HEK293 (cell line): ENCODE measurements at regions not wholly inside any gene's neighbourhood (a gene's known extent, or its start where the extent isn't known, plus 50 kb on each side); places are given as distances from the start of the nearest gene placed in this dataset.

Experiments
- PRDM1 ChIP-seq: fragments of 450-650 bp; formaldehyde crosslinking; IDR thresholded peaks from 2 replicates; pipeline ENCODE4; 2016; ENCODE audit warnings: missing biosample characterization, missing genetic modification characterization
- YY1 ChIP-seq: fragments of 450-650 bp; formaldehyde crosslinking; IDR thresholded peaks from 2 replicates; pipeline ENCODE4 v1.5.1; 2018; ENCODE audit warnings: missing biosample characterization, missing genetic modification characterization
- ZNF175 ChIP-seq: fragments of 450-650 bp; formaldehyde crosslinking; IDR thresholded peaks from 2 replicates; pipeline ENCODE4 v1.5.1; 2016; ENCODE audit warnings: missing biosample characterization, missing genetic modification characterization
- ZNF184 ChIP-seq: fragments of 450-650 bp; IDR thresholded peaks from 2 replicates; pipeline ENCODE4 v1.5.1; 2018; ENCODE audit warnings: missing biosample characterization, mild to moderate bottlenecking, missing genetic modification characterization
- ZNF239 ChIP-seq: fragments of 450-650 bp; formaldehyde crosslinking; IDR thresholded peaks from 2 replicates; pipeline ENCODE4 v1.5.1; 2016; ENCODE audit warnings: missing biosample characterization, missing genetic modification characterization
- ZNF274 ChIP-seq, 2 experiments: fragments of 200-500 bp in 1 of 2; fragments of 450-650 bp in 1 of 2; sonication (Bioruptor generic) in 1 of 2; formaldehyde crosslinking in 1 of 2; IDR thresholded peaks; 2 replicates each; pipeline versions ENCODE4 v1.5.1 to v1.6.1; 2014 to 2016; ENCODE audit warnings: borderline replicate concordance in 1 of 2, inconsistent platforms in 1 of 2, low read length in 1 of 2, missing biosample characterization in 1 of 2, missing genetic modification characterization in 1 of 2
- ZNF561 ChIP-seq: fragments of 450-650 bp; IDR thresholded peaks from 2 replicates; pipeline ENCODE4 v1.5.1; 2018; ENCODE audit warnings: missing biosample characterization, missing genetic modification characterization, borderline replicate concordance
- TF ChIP-seq, protein P1 (sequence below): fragments of 450-650 bp; formaldehyde crosslinking; IDR thresholded peaks from 2 replicates; pipeline ENCODE4 v1.5.1; 2016; ENCODE audit warnings: missing biosample characterization, missing genetic modification characterization
- TF ChIP-seq, protein P2 (sequence below): fragments of 450-650 bp; formaldehyde crosslinking; IDR thresholded peaks from 2 replicates; pipeline ENCODE4 v1.5.1; 2017; ENCODE audit warnings: missing biosample characterization, missing genetic modification characterization
- TF ChIP-seq, protein P3 (sequence below): fragments of 450-650 bp; formaldehyde crosslinking; IDR thresholded peaks from 2 replicates; pipeline ENCODE4 v1.5.1; 2017; ENCODE audit warnings: missing biosample characterization, mild to moderate bottlenecking, missing genetic modification characterization, moderate library complexity
- TF ChIP-seq, protein P4 (sequence below): fragments of 450-650 bp; formaldehyde crosslinking; IDR thresholded peaks from 2 replicates; pipeline ENCODE4 v1.5.1; 2016; ENCODE audit warnings: missing biosample characterization, missing genetic modification characterization
- TF ChIP-seq, protein P5 (sequence below): fragments of 450-650 bp; formaldehyde crosslinking; IDR thresholded peaks from 2 replicates; pipeline ENCODE4 v1.5.1; 2016; ENCODE audit warnings: missing biosample characterization, missing genetic modification characterization

DNA sequence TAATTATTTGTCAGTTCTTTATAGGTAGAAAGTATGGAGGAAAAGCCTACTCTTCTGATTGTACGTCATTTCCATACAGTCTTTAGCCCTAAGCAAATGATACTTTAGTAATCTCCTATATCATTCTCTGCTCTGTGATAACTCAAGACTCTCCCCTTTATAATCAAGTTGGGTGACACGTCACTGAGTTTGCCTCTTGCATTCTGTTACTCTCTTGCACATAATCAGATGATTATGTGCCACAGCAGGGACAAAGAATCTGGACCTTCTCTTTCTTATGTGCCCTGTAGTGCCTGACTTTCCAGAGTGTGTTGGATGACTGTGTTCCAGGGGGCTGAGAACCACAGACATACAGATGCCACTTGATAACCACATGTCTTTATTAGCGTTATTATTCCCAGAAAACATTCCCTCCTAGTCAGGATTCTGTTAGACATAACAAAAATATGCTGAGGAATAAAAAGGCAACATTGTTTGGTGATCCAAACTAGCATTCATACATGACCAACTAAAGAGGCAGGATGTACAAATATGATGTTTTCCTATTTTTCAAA, 116.4 kb upstream of the HGF start:
- TF ChIP-seq ZNF561 (tag by site-specific recombination) (no peak), ZNF274 (IDR thresholded peaks at IDR 0.05; ENCODE audit: low read length) (no peak), ZNF274 (tag by site-specific recombination; IDR thresholded peaks at IDR 0.05; ENCODE audit: borderline replicate concordance) (no peak), YY1 (tag by site-specific recombination) (no peak), ZNF239 (no peak), PRDM1 (tag by site-specific recombination) (no peak), ZNF175 (no peak), ZNF184 (no peak)
- TF ChIP-seq, protein P1, sequence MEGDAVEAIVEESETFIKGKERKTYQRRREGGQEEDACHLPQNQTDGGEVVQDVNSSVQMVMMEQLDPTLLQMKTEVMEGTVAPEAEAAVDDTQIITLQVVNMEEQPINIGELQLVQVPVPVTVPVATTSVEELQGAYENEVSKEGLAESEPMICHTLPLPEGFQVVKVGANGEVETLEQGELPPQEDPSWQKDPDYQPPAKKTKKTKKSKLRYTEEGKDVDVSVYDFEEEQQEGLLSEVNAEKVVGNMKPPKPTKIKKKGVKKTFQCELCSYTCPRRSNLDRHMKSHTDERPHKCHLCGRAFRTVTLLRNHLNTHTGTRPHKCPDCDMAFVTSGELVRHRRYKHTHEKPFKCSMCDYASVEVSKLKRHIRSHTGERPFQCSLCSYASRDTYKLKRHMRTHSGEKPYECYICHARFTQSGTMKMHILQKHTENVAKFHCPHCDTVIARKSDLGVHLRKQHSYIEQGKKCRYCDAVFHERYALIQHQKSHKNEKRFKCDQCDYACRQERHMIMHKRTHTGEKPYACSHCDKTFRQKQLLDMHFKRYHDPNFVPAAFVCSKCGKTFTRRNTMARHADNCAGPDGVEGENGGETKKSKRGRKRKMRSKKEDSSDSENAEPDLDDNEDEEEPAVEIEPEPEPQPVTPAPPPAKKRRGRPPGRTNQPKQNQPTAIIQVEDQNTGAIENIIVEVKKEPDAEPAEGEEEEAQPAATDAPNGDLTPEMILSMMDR (tag by site-specific recombination): no peak
- TF ChIP-seq, protein P2, sequence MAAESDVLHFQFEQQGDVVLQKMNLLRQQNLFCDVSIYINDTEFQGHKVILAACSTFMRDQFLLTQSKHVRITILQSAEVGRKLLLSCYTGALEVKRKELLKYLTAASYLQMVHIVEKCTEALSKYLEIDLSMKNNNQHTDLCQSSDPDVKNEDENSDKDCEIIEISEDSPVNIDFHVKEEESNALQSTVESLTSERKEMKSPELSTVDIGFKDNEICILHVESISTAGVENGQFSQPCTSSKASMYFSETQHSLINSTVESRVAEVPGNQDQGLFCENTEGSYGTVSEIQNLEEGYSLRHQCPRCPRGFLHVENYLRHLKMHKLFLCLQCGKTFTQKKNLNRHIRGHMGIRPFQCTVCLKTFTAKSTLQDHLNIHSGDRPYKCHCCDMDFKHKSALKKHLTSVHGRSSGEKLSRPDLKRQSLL (tag by site-specific recombination): no peak
- TF ChIP-seq, protein P3, sequence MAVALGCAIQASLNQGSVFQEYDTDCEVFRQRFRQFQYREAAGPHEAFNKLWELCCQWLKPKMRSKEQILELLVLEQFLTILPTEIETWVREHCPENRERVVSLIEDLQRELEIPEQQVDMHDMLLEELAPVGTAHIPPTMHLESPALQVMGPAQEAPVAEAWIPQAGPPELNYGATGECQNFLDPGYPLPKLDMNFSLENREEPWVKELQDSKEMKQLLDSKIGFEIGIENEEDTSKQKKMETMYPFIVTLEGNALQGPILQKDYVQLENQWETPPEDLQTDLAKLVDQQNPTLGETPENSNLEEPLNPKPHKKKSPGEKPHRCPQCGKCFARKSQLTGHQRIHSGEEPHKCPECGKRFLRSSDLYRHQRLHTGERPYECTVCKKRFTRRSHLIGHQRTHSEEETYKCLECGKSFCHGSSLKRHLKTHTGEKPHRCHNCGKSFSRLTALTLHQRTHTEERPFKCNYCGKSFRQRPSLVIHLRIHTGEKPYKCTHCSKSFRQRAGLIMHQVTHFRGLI (tag by site-specific recombination): no peak
- TF ChIP-seq, protein P4, sequence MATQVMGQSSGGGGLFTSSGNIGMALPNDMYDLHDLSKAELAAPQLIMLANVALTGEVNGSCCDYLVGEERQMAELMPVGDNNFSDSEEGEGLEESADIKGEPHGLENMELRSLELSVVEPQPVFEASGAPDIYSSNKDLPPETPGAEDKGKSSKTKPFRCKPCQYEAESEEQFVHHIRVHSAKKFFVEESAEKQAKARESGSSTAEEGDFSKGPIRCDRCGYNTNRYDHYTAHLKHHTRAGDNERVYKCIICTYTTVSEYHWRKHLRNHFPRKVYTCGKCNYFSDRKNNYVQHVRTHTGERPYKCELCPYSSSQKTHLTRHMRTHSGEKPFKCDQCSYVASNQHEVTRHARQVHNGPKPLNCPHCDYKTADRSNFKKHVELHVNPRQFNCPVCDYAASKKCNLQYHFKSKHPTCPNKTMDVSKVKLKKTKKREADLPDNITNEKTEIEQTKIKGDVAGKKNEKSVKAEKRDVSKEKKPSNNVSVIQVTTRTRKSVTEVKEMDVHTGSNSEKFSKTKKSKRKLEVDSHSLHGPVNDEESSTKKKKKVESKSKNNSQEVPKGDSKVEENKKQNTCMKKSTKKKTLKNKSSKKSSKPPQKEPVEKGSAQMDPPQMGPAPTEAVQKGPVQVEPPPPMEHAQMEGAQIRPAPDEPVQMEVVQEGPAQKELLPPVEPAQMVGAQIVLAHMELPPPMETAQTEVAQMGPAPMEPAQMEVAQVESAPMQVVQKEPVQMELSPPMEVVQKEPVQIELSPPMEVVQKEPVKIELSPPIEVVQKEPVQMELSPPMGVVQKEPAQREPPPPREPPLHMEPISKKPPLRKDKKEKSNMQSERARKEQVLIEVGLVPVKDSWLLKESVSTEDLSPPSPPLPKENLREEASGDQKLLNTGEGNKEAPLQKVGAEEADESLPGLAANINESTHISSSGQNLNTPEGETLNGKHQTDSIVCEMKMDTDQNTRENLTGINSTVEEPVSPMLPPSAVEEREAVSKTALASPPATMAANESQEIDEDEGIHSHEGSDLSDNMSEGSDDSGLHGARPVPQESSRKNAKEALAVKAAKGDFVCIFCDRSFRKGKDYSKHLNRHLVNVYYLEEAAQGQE: no peak
- TF ChIP-seq, protein P5, sequence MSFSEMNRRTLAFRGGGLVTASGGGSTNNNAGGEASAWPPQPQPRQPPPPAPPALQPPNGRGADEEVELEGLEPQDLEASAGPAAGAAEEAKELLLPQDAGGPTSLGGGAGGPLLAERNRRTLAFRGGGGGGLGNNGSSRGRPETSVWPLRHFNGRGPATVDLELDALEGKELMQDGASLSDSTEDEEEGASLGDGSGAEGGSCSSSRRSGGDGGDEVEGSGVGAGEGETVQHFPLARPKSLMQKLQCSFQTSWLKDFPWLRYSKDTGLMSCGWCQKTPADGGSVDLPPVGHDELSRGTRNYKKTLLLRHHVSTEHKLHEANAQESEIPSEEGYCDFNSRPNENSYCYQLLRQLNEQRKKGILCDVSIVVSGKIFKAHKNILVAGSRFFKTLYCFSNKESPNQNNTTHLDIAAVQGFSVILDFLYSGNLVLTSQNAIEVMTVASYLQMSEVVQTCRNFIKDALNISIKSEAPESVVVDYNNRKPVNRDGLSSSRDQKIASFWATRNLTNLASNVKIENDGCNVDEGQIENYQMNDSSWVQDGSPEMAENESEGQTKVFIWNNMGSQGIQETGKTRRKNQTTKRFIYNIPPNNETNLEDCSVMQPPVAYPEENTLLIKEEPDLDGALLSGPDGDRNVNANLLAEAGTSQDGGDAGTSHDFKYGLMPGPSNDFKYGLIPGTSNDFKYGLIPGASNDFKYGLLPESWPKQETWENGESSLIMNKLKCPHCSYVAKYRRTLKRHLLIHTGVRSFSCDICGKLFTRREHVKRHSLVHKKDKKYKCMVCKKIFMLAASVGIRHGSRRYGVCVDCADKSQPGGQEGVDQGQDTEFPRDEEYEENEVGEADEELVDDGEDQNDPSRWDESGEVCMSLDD (tag by site-specific recombination): no peak
